Fibroblast of the aortic adventitia (primary cell): ENCODE measurements at regions not wholly inside any gene's neighbourhood (a gene's known extent, or its start where the extent isn't known, plus 50 kb on each side); places are given as distances from the start of the nearest gene placed in this dataset.

Experiments used
- DNase-seq: peaks from one replicate; pipeline ENCODE4 v3.0.0-alpha.2; 2010; ENCODE audit warnings: low read depth
- H3K4me3 ChIP-seq: 2 replicates; pipeline ENCODE4 v1.5.1; 2011; ENCODE audit warnings: low read depth, mild to moderate bottlenecking, control low read depth, low read length, moderate library complexity
- CTCF ChIP-seq: IDR thresholded peaks from 2 replicates; pipeline ENCODE4 v1.5.1; 2011; ENCODE audit warnings: mild to moderate bottlenecking, low read length, control low read depth, inconsistent platforms; ENCODE audit not compliant: insufficient read depth

- TF ChIP-seq CTCF = no peak
- DNase-seq = no peak
- no peak overlapping the region for H3K4me3 ChIP-seq
These were observed 93.2 kb downstream of the TEX29 start for GRCh38 chr13:111413407-111414187.

- no peak for TF ChIP-seq CTCF
- no peak overlapping the region for H3K4me3 ChIP-seq
- DNase-seq = no peak
These were observed 93.9 kb downstream of the TEX29 start for GRCh38 chr13:111414341-111414740.

GRCh38 chr13:111415246-111415645, 94.8 kb downstream of the TEX29 start:
- no peak for TF ChIP-seq CTCF
- H3K4me3 ChIP-seq = no peak overlapping the region
- DNase-seq = no peak

GRCh38 chr13:111415765-111416164, 95.3 kb downstream of the TEX29 start:
- H3K4me3 ChIP-seq = no peak overlapping the region
- no peak for TF ChIP-seq CTCF
- no peak for DNase-seq

- H3K4me3 ChIP-seq = no peak overlapping the region
- DNase-seq = no peak
- no peak for TF ChIP-seq CTCF
These were observed 97.7 kb downstream of the TEX29 start for GRCh38 chr13:111418101-111418500.

- H3K4me3 ChIP-seq = no peak overlapping the region
- no peak for DNase-seq
- no peak for TF ChIP-seq CTCF
These were observed 99.9 kb downstream of the TEX29 start for GRCh38 chr13:111420113-111420876.
